Loucy (cell line): ENCODE measurements at regions not wholly inside any gene's neighbourhood (a gene's known extent, or its start where the extent isn't known, plus 50 kb on each side); places are given as distances from the start of the nearest gene placed in this dataset.

Experiments
- H2AFZ ChIP-seq: fragments of 200-600 bp; sonication (generic); 2 replicates; pipeline ENCODE4 v1.6.0; 2016; ENCODE audit warnings: antibody characterized with exemption, mild to moderate bottlenecking, low read length, moderate library complexity
- H3F3A ChIP-seq: fragments of 200-600 bp; 2 replicates; pipeline ENCODE4 v1.6.0; 2016; ENCODE audit warnings: antibody characterized with exemption, low read depth, mild to moderate bottlenecking
- H3K27me3 ChIP-seq: fragments of 200-600 bp; sonication (generic); 2 replicates; pipeline ENCODE4 v1.6.1; 2014; ENCODE audit warnings: low read length, mild to moderate bottlenecking; ENCODE audit not compliant: insufficient read depth, poor library complexity, severe bottlenecking
- H3K36me3 ChIP-seq: fragments of 200-600 bp; sonication (generic); 2 replicates; pipeline ENCODE4 v1.6.1; 2016; ENCODE audit warnings: low read length; ENCODE audit not compliant: insufficient read depth
- H3K4me1 ChIP-seq: fragments of 200-600 bp; sonication (generic); 2 replicates; pipeline ENCODE4 v1.5.1; 2014; ENCODE audit warnings: low read length, mild to moderate bottlenecking; ENCODE audit not compliant: insufficient read depth, poor library complexity, severe bottlenecking
- H3K4me2 ChIP-seq: fragments of 200-600 bp; sonication (generic); 2 replicates; pipeline ENCODE4 v1.6.0; 2014; ENCODE audit warnings: antibody characterized with exemption, low read length, low read depth, mild to moderate bottlenecking; ENCODE audit not compliant: poor library complexity, severe bottlenecking
- H3K4me3 ChIP-seq: fragments of 200-600 bp; sonication (generic); 2 replicates; pipeline ENCODE4 v1.5.1; 2014; ENCODE audit warnings: low read length, mild to moderate bottlenecking, mixed read lengths; ENCODE audit not compliant: poor library complexity, severe bottlenecking
- H3K79me2 ChIP-seq: fragments of 200-600 bp; sonication (generic); 2 replicates; pipeline ENCODE4 v1.6.1; 2014; ENCODE audit warnings: low read length; ENCODE audit not compliant: insufficient read depth
- H3K9ac ChIP-seq: fragments of 200-600 bp; sonication (generic); 2 replicates; pipeline ENCODE4 v1.6.0; 2014; ENCODE audit warnings: mild to moderate bottlenecking, low read depth, low read length, moderate library complexity; ENCODE audit not compliant: poor library complexity, severe bottlenecking
- H3K9me2 ChIP-seq: fragments of 200-600 bp; sonication (generic); replicated peaks from 2 replicates; pipeline ENCODE4 v1.6.1; 2016; ENCODE audit warnings: low read depth, low read length, mixed read lengths
- H3K9me3 ChIP-seq: fragments of 200-600 bp; sonication (generic); 2 replicates; pipeline ENCODE4 v1.6.1; 2014; ENCODE audit warnings: mild to moderate bottlenecking, antibody characterized with exemption, low read length, low read depth; ENCODE audit not compliant: insufficient read depth
- H4K20me1 ChIP-seq: fragments of 200-600 bp; sonication (generic); 2 replicates; pipeline ENCODE4 v1.6.0; 2014; ENCODE audit warnings: antibody characterized with exemption, low read length, mild to moderate bottlenecking; ENCODE audit not compliant: insufficient read depth, poor library complexity, severe bottlenecking
- CTCF ChIP-seq: fragments of 200-600 bp; sonication (generic); conservative IDR thresholded peaks from 2 replicates; pipeline ENCODE4 v1.5.1; 2014; ENCODE audit warnings: mild to moderate bottlenecking, antibody characterized with exemption, low read length
- EZH2phosphoT487 ChIP-seq: fragments of 200-600 bp; IDR thresholded peaks from 2 replicates; pipeline ENCODE4 v1.6.1; 2018; ENCODE audit warnings: antibody characterized with exemption, mild to moderate bottlenecking, moderate library complexity, borderline replicate concordance

DNA sequence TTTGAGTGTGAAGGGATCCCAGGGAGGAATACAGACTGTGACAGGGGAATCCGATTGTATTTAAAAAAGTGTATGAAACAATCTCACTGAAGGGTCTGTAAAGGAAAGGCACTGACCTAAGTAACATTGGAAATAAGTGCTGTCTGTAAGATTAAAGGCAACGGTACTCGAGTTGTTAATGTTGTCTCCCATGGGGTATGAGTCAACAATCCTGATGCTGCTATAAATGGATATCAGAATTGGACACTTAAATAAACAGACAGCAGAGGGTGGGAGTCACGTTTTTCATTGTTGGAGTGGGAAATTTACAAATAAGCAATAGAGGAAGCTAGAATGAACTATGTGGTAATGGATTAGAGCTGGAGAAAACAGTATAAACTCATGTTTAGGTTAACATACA is 452.4 kb upstream of the RGPD4 start:
- Histone ChIP-seq H3K27me3 (no peaks in the 10 kb centered on the region), H3K4me2 (no peak overlapping the region), H3K79me2 (no peaks in the 10 kb centered on the region), H3K36me3 (no peaks in the 10 kb centered on the region), H4K20me1 (no peaks in the 10 kb centered on the region), H3F3A (no peaks in the 10 kb centered on the region), H3K4me3 (no peak overlapping the region), H3K9me2 (no peaks in the 10 kb centered on the region), H3K9me3 (no peaks in the 10 kb centered on the region), H3K4me1 (no peaks in the 10 kb centered on the region), H3K9ac (no peak overlapping the region), H2AFZ (no peak overlapping the region)
- no peak for TF ChIP-seq CTCF
- no peak for TF ChIP-seq EZH2phosphoT487

DNA sequence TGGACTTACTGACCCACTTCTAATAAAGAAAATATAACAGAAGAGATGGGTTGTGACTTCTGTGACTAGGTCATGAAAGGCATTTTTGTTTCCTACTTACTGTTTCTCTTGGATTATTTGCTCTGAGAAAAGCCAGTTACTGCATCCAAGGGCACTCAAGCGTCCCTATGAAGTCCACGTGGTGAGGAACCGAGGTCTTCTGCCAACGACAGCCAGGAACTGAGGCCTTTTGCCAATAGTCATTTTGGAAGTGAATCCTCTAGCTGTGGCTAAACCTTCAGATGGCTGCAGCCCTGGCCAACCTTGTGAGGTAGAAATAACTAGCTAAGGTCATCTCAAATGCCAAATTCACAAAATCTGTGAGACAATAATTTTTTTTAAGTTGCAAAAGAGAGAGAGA is 449.8 kb upstream of the RGPD4 start:
- no peaks in the 10 kb centered on the region for H3K36me3 ChIP-seq
- no peaks in the 10 kb centered on the region for H3K9me3 ChIP-seq
- H3F3A ChIP-seq: no peaks in the 10 kb centered on the region
- no peaks in the 10 kb centered on the region for H3K79me2 ChIP-seq
- no peak overlapping the region for H3K9ac ChIP-seq
- H3K9me2 ChIP-seq: no peaks in the 10 kb centered on the region
- H3K4me1 ChIP-seq: no peaks in the 10 kb centered on the region
- TF ChIP-seq EZH2phosphoT487: no peak
- H3K4me2 ChIP-seq: no peak overlapping the region
- H3K27me3 ChIP-seq: no peaks in the 10 kb centered on the region
- H3K4me3 ChIP-seq: no peak overlapping the region
- no peak overlapping the region for H2AFZ ChIP-seq
- no peaks in the 10 kb centered on the region for H4K20me1 ChIP-seq

DNA sequence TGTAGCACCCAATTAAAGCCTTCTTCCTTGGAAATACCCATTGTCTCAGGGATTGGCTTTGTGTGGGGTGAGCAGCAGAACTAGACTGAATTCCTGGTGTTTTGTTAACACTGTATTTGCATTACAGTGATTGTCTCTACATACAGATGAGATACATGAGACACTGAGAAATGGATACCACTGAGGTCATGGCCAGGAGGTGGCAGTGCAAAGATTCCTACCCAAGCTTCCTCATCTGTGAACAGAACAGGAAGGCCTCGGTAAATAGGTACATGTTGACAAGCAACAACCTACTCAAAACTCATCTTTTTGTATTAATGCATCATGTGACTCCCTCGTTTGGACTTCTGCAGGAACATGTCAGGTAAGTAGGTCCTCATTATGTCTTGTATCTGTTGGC is 445.8 kb upstream of the RGPD4 start:
- no peak for TF ChIP-seq EZH2phosphoT487
- TF ChIP-seq CTCF: peak; percentile 63
- Histone ChIP-seq H3K79me2 (no peaks in the 10 kb centered on the region), H3K9me2 (no peaks in the 10 kb centered on the region), H3K36me3 (no peaks in the 10 kb centered on the region), H3K9me3 (no peaks in the 10 kb centered on the region), H3K4me3 (no peak overlapping the region), H3F3A (no peaks in the 10 kb centered on the region), H3K27me3 (no peaks in the 10 kb centered on the region), H4K20me1 (no peaks in the 10 kb centered on the region), H3K9ac (no peak overlapping the region), H3K4me1 (no peaks in the 10 kb centered on the region), H3K4me2 (no peak overlapping the region), H2AFZ (no peak overlapping the region)

DNA sequence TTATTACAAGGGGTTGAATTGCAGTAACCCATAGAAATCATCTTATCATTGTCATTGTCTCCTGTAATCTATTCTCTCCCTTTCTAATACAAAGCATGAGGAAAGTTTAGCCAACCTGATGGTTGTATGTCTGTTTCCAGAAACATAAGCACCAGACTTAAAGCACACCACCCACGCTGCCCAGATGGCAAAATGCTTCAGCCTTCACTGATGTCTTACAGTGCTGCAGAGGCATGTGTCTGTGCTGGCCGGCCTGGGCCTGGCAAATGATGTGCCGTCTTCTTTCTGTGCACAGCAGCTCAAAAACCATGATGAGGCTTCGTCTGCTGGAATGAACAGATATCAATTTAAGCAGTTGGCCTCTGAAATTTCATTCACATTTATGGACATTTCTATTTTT is 443.0 kb upstream of the RGPD4 start:
- H3K9ac ChIP-seq: no peak overlapping the region
- H3K4me2 ChIP-seq: no peak overlapping the region
- no peak overlapping the region for H3K4me3 ChIP-seq
- H3F3A ChIP-seq: no peaks in the 10 kb centered on the region
- H2AFZ ChIP-seq: no peak overlapping the region
- TF ChIP-seq CTCF (no peak), EZH2phosphoT487 (no peak)
- H3K36me3 ChIP-seq: no peaks in the 10 kb centered on the region
- H3K27me3 ChIP-seq: no peaks in the 10 kb centered on the region
- no peaks in the 10 kb centered on the region for H3K9me2 ChIP-seq
- H4K20me1 ChIP-seq: no peaks in the 10 kb centered on the region
- H3K4me1 ChIP-seq: no peaks in the 10 kb centered on the region
- no peaks in the 10 kb centered on the region for H3K79me2 ChIP-seq
- no peaks in the 10 kb centered on the region for H3K9me3 ChIP-seq
